B cell (primary cell): ENCODE measurements at regions not wholly inside any gene's neighbourhood (a gene's known extent, or its start where the extent isn't known, plus 50 kb on each side); places are given as distances from the start of the nearest gene placed in this dataset.

Experiments used
- CTCF ChIP-seq: fragments of 200-600 bp; IDR thresholded peaks from one replicate; pipeline ENCODE4 v1.8.0; 2022; ENCODE audit warnings: antibody characterized with exemption, mild to moderate bottlenecking
- EZH2 ChIP-seq: IDR thresholded peaks from 2 replicates; pipeline ENCODE4 v1.6.1; 2012; ENCODE audit warnings: borderline replicate concordance, low read depth, mild to moderate bottlenecking, moderate library complexity, low read length; ENCODE audit not compliant: insufficient read depth, poor library complexity, severe bottlenecking

DNA sequence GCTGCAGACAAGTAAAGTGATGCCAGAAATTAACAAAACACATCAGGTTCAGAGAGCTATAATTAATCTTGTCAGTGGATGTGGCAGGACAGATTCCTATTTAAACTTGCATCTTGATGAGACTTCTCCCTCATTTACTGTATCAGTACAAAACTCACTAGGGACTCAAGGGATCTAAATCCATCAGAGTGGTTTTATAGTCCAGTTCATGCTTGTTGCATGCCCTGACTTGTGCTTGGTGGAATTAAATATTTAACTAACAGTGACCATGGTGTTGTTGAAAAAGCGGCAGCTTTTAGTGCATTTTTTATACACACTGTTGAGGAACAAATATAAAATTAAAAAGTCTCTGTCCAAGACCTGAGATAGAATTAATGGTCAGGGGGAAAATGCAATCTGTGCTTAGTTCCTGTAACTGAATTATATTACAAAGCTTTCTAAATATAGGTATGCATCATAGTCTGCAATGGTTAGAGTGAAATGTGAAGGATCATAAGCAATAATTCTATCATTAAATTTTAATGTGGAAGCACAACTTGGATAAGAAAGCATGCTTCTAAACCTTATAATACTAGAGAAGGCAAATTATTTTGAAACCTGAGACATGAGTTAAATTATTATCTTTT is 1475.5 kb upstream of the TENM4 start:
- TF ChIP-seq CTCF (no peak), EZH2 (no peak)
